GM18873 (cell line): ENCODE measurements at regions not wholly inside any gene's neighbourhood (a gene's known extent, or its start where the extent isn't known, plus 50 kb on each side); places are given as distances from the start of the nearest gene placed in this dataset.
"Not testable (repeated sequence)": the region's sequence is repeated elsewhere in the genome, so short reads cannot be mapped to it uniquely, and the experiment has no call there.

Experiments used
- ATAC-seq: cut with Tn5 transposase; IDR thresholded peaks from one replicate; pipeline ENCODE4 v1.9.1; 2021; ENCODE audit warnings: mild to moderate bottlenecking, moderate library complexity, moderate number of reproducible peaks; ENCODE audit not compliant: unreplicated experiment, low FRiP score

DNA sequence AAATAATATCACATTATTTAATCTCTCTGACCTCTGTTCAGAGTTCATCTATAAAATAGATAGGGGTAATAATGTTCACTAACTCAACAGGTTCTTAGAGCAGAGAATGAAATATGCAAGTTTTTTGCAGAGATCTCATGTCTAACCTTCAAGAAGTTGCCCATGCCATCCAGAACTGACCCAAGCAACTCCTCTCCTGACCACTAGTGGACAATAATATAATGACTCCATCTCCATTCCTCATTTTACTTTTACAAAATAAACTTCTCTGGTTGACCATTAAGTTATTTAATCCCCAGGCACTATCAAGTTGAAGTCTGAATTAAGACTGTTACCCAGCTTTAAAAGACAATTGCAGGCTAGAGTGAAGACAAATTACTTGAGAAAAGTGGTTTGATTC, 382.6 kb downstream of the KCNA4 start:
- ATAC-seq, result no peak

DNA sequence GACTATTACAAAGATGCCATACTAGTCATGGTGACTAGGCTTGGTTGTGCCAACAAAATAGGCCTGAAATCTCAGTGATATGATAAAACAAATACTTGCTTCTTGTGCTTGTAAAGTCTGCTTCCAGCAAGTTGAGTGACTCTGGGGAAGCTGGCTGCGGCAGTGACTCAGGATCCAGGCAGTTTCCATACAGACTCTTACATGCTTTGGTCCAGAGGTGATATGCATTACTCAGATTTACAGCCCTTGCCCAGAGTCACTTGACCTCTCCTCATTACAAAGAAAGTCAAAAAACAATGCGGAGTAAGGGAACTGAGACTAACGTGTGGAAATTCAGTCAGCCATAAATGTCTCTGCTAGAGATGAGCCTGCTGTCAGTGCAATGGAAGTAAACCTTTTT, 387.5 kb downstream of the KCNA4 start:
- ATAC-seq, result no peak

DNA sequence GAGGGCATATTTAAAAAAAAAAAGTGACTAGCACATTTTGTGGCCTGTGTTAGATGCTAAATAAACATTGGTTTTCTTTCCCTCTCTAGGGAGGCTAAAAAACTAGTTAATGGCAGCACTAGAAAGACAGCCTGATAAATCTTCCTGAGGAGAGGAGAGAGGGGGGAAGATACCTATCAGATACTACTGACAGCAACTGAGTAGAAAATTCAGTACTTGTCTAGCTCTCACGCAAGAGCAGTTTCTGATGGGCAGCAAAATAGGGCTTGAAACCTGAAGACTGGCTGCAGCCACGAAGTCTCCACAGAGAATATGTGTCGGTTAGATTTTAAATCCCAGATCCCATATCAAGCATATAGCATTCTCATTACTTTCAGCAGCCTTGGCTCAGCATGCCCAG, 388.2 kb downstream of the KCNA4 start:
- no peak for ATAC-seq

DNA sequence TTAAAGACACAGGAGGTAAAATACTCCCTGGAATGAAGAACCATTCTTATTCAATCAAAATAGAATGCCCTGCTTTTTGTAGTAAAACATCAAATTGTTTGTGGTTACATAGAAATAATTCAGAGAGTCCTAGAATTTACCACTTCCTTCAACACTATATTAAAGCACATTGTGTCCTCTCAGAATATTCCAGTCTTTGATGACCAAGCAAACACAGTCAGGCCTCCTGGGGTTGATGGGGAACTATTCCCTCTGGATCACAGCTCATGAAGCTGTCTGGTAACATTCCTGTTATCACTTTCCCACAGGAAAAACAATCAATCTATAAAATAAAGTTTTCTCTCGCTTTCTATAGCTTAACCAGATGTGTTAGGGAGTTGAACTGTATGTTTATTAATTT, 389.3 kb downstream of the KCNA4 start:
- ATAC-seq, result no peak

DNA sequence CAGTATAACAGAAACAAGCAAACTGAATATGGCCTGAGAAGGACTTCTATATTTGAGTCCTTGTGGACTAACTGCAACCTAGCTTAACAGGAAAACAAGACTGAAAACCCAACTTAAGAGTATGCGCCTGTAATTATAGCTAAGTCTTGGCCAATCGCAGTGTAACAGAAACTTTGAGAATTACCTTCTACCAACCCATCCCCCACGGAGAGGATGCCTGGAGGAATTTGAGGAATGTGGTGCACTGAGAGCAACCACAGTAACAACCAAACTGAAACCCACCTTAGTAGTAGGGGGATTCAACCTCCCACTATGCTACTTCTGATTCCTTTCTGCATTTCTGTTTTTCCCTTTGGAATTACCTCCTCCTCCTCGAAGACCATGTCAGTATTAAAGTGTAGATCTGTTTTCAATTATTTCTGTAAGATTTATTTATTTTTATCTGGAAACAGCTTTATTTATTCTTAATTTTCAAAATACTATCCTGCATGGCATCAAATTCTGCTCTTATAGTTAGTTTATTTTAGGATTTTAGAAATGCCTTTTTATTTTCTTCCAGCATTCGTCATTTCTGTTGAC, 393.6 kb downstream of the KCNA4 start:
- no peak for ATAC-seq

DNA sequence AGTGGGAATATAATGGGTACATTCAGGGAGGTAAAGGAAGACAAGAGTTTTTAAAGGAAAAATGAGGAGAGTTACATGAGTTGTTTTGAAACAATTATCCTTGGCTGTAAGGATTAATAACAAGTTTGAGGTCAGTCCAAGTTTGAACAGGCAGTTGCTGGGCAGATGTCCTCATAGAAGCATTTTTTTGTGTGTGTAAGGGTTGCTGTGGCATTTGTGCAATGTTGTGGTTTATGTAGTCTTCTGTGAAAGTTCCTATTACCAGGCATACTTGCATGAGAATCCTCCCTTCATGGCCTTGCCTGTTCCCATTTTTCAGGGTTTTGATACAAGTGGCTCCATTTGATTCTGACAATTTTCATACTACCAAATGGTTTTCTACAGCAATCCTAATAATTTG, 400.2 kb downstream of the KCNA4 start:
- no peak for ATAC-seq

DNA sequence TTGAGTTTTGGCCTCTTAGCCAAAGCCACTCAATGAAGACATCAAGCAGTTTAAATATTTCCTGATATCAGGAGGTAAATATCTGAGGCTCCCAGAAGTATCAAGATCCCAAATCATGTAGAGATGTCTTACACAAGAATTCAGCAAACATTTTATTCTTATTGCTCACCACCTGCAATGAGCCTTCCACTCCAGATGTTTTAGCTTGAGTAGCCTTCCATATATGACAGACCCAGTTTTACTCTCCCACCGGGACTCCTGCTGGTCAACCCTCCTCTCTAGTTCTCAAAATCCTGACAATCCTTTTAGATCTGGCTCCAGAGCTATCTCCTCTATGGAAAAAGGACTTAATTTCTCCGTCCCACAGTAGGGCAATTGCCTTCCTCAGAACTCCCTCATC, 404.4 kb downstream of the KCNA4 start:
- no peak for ATAC-seq

DNA sequence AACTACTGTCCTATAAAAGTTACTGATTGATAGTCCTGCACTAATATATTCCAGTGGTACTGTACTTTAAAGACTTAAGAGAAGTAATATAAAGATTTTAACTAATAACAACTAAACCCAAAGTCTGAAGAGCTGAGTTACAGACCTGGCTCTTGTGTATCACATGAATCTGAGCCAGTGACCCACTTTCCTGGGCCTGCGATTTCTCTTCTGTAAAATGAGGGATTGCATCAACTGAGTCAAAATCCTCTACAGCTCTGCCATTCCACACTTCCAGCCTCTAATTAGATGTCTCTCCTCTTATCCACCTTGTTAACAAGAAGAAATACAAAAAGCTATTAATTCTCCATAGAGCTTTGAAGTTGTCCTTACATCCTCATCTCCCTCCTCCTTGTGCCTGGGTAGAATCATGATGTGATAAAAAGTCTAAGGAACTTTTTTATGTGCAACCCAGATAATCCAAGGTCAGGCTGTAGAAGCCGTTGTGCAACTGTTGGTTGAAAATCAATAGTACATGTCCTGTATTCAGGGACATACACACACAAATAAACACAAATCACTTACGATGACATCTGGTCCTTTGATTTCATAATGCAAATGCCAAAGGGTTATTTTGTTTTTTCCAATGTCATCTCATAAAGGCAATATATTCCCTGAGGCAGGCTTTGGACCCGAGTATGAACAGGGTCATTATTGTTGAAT, 410.3 kb downstream of the KCNA4 start:
- no peak for ATAC-seq

DNA sequence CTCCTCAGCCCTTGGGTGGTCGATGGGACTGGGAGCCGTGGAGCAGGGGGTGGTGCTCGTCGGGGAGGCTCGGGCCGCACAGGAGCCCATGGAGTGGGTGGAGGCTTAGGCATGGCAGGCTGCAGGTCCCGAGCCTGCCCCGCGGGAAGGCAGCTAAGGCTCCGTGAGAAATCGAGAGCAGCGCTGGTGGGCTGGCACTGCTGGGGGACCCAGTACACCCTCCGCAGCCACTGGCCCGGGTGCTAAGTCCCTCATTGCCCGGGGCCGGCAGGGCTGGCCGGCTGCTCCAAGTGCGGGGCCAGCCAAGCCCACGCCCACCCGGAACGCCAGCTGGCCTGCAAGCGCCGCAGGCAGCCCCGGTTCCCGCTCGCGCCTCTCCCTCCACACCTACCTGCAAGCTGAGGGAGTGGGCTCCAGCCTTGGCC, 416.7 kb downstream of the KCNA4 start:
- not testable (repeated sequence) for ATAC-seq

DNA sequence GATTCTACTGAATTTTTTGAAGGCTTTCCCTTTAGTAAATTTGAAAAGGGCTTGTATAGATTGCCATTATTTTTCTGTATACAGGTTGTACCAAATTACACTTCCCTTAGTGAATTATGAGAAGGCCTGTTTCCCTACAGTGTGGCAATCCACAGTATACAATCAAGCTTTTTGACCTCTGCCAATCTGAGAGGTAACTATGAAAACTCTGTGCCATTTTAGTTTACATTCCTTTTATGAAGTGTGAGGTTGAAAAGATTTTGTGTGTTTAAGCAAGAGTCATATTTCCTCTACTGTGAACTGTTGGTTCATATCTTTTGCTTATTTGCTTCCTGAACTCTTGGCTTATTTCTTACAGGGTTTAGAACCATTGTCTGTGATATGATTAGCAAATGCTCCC, 432.5 kb downstream of the KCNA4 start:
- ATAC-seq, result no peak

DNA sequence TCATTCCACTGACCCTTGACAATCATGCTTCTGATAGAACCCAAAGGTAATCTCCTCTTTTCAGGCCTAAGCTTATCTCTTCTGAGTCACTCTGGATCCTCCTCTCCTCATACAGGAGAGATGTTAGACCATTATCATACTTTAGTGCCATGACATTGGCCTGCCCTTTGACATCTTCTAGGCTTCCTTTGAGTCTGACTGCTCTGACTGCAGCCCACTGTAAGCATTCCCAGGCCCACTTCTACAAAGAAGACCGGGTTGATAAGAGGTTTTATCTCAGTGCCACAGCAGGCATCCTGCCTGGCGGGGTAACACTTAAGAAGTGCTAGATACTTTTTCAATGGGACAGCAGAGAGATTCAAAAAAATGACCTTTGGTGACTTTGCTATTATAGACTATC, 438.0 kb downstream of the KCNA4 start:
- ATAC-seq, result no peak

DNA sequence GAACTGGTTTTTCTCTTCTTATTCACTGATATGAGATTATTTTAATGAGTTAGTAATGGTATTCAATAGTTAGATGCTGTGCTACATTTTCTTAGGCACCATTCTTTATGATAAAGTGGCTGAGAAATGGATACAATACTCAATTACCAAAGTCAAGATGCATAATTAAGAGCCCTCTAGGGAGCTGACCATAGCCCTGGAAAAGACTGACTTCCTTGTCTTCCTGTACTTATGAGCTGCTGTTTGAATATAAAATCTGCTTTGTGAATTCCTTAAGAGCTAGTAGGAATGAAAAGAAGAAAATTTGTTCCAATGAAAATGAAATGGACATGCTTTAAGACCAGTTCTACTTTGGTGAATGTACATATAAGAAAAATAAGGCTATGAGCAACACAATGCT, 452.3 kb downstream of the KCNA4 start:
- ATAC-seq, result no peak

DNA sequence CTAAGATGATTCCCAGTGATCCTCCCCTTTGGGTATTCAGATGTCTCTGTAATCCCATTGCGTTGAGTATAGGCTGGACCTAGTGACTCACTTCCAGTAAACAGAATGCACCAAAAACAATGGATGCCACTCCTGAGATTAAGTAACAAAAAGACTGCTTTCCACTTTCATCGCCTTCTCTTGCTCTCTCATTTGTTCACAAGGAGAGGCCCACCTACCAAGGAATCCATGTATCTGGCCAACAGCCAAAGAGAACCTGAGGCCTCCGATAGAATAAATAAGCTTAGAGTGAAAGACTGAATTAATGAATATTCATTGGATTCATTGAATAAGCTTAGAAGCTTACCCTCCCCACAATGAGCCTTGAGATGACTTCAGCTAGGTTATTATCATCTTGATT, 454.6 kb downstream of the KCNA4 start:
- no peak for ATAC-seq

DNA sequence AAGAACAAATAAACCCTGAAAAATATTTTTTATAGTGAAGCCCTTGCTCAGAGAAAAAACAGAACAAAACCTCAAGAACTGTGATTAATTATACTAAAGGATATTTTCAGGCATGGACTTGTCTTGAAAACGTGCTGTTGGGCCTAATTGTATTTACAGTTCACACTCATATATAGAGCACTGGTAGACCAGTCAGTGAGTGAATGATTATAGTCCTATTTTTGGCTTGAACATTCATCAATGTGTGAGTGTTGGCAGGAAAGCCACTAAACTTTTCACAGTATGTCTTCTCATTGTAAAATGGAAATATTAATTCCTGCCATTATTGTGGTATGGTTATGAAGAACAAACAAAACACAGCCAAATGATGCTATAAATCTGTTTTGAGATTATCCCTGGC, 462.8 kb downstream of the KCNA4 start:
- ATAC-seq, result no peak

DNA sequence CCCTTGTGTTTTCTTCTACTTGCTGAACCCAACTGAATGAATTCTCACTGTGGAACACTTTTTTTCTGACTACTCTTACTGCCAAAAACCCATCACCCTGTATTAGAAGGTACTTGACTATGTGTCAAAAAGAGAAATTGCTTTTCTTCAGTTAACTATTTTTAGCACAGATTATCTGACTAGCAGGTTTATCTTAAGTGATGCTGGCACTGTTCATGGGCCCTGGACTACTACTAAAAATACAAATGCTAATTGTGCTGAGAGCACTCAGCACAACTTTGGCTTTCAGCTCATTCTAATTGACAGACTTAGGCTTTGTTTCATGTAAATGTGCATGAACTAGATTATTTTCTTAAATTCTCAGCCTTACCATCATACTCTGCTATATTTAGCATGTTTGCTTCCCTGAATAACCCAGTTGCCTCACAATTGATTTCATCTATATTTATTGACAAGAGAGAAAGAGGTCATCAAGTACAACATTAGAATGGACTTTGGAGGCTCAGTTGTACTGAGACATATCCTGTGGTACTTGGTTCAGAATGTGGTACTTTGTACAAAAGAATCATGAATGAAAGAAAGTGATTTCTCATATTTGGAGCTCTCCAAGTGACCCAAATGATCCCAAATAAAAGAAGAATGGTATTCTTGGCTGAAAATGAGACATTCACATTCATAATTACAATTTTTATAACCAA, 478.3 kb downstream of the KCNA4 start:
- no peak for ATAC-seq

DNA sequence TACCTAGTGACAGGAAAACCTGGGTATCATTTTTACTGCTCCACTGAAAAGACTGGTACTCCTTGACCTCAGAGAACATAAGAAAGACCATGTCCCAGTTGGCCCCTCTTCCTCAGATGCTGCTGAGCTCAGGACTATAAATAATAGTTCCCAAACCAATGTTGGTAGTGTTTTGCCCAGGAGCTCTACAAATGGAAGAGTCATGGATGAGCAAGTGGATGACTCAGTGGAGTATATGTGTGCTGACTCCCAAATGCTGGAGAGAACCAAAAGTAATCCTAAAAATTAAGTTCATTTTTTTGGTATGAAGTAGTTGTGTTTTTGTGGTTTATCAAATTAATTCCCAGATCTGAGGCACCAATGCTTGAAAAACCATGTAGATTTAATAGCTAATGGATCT, 482.0 kb downstream of the KCNA4 start:
- no peak for ATAC-seq

DNA sequence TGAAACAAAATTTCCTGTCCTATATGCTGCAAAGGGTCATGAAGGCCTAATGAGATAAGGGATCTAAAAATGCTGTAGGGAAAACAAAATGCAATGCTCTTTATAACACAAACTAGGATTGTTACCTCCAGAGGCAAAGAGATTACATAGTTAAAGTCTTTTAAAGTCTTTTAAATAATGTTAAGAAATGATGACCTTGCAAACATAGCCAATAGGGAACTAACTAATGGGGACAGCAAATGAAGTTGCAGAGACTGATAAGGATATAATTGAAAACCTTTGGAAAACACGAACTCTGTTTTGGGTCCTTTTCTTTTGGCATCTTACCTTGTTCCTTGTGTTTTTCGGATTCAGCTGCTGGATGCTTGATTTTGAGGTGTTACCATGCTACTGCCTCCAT, 485.9 kb downstream of the KCNA4 start:
- no peak for ATAC-seq

DNA sequence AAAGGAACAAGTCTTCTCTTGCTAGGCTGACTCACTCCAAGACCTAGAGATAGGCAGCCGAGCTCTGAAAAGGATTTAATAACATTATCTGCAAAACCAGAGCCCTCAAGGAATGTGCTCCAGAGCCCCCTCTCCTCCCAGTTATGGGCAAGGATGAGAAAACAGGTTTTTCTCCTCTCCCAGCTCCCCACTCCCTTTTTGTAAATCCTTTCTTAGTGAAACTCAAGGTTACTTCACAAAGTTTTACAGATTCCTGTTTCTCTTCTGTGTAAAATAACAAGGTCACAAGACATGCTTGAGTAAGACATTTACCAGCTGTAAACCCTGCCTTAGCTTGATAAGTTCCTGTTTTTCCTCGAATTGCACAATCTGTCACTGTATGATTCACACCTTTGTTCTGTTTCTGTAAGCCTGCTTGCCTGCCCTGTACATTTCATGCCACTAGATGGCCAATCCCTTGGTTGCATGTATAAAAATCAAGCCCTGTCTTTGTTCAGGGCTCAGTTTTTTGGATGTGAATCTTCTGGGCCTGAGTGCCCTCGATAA, 489.4 kb downstream of the KCNA4 start:
- ATAC-seq, result no peak

DNA sequence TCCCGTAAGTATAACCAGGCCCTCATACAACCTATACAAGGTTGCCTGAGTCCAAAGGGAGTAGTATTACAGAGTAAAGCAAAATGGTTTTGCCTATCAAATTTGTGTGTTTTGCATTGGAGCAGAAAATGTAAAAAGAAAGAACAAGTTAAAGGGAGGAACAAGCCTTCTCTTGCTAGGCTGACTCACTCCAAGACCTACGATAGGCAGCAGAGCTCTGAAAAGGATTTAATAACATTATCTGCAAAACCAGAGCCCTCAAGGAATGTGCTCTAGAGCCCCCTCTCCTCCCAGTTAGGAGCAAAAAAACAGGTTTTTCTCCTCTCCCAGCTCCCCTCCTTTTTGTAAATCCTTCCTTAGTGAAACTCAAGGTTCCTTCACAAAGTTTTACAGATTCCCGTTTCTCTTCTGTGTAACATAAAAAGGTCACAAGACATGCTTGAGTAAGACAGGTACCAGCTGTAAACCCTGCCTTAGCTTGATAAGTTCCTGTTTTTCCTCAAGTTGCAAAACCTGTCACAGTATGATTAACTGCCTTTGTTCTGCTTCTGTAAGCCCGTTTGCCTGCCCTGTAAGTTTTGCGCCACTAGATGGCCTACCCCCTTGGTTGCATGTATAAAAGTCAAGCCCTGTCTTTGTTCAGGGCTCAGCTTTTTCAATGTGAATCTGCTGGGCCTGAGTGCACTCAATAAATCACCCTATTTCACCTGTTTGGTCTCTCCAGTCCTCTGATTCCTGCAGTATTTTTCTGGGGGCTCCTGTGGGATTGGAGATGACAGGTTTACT, 498.2 kb downstream of the KCNA4 start:
- ATAC-seq, result no peak

DNA sequence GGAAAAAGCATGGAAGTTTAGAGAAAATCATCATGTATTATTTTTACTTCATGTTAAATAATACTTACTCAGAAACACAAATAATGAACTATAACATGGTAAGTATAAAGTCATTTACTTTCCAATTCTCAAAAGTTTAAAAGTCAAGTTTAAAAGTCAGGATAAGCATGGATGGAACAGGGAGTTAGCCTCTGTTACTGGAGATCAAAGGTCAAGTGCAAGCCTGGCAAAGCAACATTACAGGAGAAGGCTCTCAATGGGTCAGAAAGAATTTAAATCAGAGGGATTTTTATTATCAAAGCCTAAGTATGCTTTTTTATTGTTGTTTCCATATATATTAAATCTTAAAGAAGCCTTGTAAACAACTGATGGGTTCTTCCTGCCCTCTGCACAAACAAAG, 505.4 kb downstream of the KCNA4 start:
- ATAC-seq, result no peak

DNA sequence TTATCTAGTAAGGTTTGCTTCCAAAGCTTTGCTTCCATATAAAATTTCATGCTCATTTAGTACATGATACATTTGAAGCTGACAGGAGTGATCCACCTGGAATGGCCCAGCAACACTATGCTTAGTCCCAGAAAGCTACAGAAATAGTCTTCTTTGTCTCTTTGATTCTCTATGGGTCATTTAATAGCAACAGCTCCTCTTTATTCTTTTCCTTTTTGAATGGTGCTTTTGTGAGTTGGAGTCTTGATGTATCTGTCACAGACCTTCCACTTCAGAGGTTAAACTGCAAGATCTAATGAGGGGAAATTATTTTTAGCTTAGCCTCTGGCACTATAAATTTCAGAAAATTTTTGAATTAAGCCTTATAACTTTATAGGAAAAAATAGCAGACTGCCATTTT, 509.5 kb downstream of the KCNA4 start:
- no peak for ATAC-seq
